Thyroid gland (tissue), 4 donors: ENCODE measurements at regions not wholly inside any gene's neighbourhood (a gene's known extent, or its start where the extent isn't known, plus 50 kb on each side); places are given as distances from the start of the nearest gene placed in this dataset.

Experiments used
- POLR2A ChIP-seq, 2 donors: fragments of 450-650 bp; IDR thresholded peaks; one replicate each; pipeline ENCODE4 v1.6.1; 2017; ENCODE audit warnings: antibody characterized with exemption in 2 of 2, mild to moderate bottlenecking in 2 of 2, moderate library complexity in 1 of 2
- TF ChIP-seq, protein P1 (sequence below), 6 experiments: fragments of 200-600 bp in 3 of 6; fragments of 450-650 bp in 3 of 6; sonication (generic) in 3 of 6; IDR thresholded peaks; one replicate each; pipeline ENCODE4 v1.5.1; 2016 to 2019; ENCODE audit warnings: antibody characterized with exemption in 6 of 6, mild to moderate bottlenecking in 2 of 6, inconsistent platforms in 1 of 6, moderate library complexity in 1 of 6

DNA sequence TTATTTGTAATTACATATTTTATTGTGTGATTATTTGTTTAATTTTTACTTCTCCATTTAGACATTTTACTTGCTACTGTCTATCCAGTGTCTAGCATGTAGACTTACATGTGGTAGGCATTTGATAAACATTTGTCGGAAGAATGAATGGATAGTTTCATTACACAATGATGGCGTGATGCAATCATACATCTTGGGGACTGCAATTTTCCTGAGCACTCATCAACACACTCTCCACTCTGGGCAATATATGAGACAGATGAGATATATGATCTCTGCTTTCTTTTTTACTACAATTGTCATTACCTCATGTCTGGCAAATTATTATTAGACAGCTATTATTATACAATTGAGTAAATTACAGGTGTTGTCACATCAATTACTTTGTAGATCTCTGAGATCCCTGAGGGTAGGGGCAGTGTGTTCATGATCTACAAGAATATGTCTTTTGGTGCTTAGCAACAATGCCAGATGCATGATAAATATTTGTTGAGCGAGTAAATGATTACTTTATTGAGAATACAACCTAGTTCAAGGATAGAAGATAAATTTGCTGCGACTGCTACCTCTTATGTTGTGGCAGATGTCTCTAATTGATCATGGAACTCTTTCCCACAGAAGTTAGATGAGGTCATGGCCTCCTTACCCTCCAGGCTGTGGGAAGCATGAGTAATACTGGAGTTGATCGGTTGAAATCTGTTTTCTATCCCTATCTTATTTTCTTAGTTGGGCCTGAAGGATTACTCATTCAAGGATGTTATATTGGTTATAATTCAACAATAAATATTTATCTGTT is 416.0 kb downstream of the LRIG3 start:
- TF ChIP-seq, protein P1, sequence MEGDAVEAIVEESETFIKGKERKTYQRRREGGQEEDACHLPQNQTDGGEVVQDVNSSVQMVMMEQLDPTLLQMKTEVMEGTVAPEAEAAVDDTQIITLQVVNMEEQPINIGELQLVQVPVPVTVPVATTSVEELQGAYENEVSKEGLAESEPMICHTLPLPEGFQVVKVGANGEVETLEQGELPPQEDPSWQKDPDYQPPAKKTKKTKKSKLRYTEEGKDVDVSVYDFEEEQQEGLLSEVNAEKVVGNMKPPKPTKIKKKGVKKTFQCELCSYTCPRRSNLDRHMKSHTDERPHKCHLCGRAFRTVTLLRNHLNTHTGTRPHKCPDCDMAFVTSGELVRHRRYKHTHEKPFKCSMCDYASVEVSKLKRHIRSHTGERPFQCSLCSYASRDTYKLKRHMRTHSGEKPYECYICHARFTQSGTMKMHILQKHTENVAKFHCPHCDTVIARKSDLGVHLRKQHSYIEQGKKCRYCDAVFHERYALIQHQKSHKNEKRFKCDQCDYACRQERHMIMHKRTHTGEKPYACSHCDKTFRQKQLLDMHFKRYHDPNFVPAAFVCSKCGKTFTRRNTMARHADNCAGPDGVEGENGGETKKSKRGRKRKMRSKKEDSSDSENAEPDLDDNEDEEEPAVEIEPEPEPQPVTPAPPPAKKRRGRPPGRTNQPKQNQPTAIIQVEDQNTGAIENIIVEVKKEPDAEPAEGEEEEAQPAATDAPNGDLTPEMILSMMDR (IDR thresholded peaks at IDR 0.05), result no peak
- TF ChIP-seq POLR2A (IDR thresholded peaks at IDR 0.05), result no peak
